ENCODE measurements at regions not wholly inside any gene's neighbourhood (a gene's known extent, or its start where the extent isn't known, plus 50 kb on each side); places are given as distances from the start of the nearest gene placed in this dataset.

DNA sequence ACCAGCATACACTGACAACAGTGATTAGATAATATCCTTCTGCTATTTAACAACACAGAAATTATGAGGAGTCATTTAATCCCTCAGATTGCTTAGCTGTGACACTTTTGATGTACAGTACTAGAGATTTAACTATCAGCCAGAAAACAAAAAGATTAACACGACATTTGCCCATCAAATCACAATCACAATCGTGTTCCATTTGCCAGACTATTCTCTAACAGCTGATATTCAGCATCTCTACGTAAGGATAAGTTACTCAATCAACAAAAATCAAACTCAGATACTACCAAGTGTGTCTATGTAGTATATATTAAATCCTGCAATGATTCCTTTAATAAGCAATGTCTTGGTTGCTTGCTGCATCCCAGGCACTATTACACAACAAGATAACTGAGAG is 558.7 kb upstream of the USP15 start:
- no peak for DNase-seq

DNA sequence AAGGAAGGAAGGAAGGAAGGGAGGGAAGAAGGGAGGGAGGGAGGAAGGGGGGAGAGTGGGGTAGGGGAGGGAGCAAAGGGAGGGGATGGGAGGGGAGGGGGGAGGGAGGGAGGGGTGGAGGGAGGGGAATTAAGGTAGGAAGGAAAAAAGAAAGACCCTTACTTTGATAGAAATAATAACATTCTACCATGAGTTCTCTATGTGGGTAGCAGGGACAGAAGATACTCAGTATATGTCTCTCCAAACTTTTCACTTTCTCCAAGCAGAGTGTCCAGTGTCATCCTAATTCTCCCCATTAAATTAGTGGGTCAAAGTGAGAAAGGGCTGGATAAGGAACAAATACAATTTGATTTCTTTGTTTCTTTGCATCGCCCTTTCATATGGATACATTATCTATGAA is 553.4 kb upstream of the USP15 start:
- DNase-seq = no peak

DNA sequence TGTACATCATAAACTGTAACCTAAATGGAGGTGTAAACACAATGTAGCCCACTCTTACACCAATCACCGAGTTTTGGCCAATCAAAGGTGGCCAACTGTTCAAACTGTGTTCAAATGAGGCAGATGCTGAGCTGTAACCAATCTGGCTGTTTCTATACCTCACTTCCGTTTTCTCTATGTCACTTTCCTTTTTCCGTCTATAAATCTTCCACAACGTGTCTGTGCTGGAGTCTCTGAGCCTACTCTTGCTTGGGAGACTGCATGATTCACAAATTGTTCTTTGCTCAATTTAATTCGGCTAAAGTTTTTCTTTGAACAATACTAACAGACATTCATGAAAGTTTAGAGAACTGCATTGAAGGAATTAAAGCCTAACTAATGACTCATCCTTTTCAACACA is 547.1 kb upstream of the USP15 start:
- DNase-seq = no peak

DNA sequence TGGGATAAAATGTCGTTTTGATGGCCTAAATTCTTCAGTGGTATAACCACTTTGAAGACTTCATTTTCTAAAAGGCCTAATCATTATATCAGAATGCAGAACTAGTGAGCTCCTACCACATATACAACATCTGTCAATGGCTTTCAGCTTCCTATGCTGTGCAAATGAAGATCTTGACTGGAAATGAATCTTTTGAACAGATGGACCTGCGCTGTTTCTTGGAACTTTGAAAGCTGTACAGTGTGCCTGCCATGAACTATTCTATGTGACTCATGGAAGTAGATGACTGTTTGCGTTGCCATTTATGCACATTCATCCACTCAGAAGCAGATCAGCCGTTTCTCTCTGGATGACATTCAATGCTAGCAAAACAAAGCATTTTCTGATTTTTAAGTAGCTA is 542.2 kb upstream of the USP15 start:
- no peak for DNase-seq

DNA sequence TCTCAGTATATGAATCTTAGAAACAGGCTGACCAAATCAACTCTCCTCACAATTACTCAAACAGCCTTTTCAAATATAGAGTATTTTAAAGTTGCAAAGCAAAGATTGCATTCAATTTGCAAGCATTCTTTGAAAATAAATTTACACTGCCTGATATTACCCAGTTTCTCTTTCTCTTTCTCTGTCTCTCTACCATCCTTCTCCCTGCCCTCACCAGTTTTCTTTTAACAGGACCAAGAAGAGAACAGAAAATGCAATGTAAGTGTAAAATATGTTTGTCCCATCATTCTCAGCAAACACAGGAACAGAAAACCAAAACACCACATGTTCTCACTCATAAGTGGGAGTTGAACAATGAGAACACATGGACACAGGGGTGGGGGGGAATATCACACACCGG is 520.3 kb upstream of the USP15 start:
- DNase-seq = peak; percentile 6

DNA sequence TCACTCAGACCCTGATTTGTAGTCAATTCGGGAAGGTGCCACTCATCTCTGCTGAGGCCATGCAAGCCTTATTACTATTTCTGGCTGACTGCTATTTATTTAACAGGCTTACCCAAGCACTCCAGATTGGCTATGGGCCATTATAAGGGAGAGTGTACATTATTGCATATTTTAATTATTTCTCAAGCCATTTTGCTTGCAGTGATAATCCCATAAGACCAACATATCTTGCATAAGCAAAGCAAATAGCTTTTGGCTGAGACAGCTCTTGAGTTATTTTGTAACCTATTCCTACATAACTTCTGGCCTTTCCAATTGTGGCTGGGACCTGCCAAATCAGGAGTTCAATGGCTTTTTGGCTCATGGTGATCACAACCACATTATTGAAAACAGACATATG is 509.6 kb upstream of the USP15 start:
- DNase-seq = no peak

DNA sequence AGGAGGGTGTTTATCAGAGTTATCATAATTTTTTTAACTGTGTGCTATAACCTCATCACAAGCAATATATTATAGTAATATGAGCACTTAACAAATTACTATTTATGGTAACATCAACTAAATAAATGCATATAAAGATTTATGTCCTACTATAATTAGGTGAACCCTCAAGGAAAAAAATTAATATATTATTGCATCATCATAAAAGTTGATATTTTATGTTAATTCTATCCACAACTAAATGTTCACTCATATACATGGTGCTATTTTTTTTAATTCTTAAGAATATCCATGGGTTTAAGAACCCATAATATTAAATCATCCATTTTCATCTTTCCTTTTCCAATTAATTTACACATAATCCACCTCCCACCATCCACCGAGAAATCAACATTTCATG is 506.0 kb upstream of the USP15 start:
- DNase-seq = no peak

DNA sequence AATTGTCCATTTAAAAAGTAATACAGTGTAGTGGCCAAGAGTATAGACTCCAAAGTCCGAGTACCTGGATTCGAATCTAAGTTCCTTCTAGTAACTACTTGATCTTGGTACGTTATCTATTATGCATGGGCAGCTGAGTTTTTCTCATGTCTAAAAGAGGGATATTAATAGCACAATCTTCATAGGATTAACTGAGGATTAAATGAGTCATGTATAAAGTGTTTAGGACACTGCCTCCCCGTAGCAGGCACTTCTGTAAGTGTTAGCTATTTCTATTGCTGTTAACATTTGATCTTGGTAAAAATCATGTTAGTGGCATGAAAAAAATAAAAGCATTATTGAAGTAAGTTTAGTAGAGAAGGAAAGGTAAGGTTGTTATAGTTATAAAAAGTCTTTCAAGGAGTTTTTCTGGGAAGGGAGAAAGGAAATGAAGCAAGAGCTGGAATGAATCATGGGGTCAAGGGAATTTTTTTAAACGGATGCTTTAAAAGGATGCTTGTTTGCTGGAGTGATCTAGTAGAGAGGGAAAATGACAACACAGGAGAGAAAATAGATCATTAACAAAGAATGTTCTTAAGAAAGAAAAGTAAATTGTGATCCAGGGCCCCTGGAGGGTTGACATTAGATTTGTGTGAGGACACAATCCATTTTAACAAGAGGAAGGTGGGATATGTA is 502.2 kb upstream of the USP15 start:
- peak; percentile 40 for DNase-seq

DNA sequence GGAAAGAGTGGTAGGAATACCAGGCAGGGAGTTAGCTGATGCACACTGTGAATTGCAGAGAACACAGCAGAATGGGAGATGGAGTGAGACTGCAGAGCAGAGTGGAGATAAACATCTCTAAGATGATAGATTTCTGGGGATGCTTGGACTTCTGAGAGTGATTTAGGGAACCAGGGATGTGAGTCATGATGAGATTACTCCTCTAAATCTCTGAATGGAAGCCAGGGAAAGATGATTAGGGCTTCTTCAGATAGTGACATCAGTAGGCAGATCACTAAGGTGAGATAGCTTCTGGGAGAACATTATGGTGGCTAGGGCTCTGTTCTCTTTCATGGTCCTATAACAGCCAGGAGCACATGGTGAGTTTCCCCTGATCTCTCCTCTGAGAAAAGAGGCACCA is 501.5 kb upstream of the USP15 start:
- no peak for DNase-seq

DNA sequence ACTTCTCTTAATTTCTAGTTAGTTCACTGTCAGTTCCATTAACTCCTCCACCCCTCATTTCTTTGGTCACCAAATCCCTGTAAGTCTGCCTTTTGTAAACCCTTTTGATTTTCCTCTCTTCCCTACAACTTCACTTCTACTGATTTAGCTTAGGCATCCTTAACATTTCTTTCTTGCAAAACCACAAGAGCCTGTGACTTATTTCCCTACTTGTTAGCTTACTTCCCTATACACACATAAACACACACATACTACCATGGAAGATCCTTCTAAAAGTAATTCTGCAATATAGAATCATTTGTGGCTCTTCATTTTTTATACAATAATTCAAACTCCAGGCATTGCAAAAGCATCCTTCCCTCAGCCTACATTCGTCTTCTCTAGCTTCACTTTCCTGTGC is 494.3 kb upstream of the USP15 start:
- no peak for DNase-seq

DNA sequence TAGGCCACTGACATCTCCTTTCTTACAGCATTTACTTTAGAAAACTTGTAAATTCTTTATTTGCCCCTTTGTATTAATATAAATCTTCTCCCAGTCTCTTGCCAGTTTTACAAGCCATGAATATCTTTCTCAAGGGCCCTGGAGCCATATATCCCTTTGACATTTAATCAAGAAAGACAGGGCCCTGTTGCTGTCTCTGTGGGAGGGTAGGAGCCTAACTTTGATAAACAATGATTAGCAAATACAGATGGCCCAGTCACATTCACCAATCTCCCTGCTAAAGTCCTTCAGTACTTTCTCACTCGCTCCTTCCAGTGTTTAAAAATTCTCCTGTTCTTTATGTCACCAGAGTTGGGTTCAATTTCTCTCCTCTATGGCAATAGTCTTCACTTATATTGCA is 479.8 kb upstream of the USP15 start:
- DNase-seq = no peak

DNA sequence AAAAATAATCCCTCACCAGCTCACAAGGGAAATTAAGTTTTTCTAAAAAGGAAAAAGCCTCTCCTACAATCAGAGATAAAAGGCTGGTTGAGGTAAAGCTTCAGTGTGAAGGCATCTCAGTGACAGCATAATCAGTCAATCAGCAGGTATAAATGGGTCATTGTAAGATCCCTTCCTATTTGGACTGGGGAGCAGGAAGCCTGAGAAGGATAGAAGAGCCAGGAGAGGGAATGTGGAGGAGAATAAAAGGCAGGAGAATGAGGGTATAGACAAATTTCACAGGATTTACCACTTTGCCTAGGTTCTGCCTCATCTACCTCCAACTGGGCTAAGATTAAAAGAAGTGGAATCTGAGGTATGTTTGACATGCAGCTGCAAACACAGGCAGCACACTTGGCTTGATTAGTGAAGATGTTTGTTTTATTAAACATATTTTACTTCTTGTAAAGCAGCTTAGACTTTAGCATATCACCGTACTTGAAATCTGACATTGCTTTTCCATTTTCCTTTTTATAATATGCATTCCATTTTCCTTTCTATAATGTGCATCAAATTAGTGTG is 479.1 kb upstream of the USP15 start:
- DNase-seq = no peak

DNA sequence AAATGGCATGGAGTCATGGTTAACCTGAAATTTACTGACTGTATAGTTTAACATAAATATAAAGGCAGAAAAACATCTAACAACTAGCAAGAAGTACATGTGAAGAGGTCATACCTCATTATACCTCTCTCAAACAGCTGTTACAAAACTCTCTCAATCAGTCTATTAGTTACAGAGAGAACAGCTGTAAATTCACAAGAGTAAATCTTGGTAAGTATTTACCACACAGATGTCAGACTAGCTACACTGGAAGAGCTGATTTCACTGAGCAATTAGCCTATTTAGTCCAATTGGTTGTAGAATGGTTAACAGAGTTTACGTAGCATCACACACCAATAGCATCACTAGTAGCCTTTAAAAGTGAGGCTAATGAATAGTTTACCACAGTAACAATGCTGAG is 463.4 kb upstream of the USP15 start:
- peak; percentile 46 for DNase-seq

DNA sequence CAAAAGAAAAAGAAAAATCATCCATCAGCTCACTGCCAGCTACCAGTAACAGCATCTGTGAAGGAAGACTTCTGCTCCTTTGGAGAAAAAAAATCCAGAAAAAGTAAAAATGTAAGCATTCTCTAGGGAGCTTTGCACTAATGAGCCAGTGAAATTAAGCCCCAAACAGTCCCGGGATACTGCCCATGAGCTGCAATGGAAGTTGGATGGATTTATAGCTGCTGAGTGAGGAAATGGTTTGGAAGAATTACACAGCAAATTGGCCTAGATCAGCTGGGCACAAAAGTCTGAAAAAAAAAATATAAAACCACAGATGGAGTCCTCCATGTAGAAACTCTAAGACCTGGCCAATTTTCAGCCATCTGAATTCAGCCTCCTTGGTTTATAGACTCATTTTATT is 462.9 kb upstream of the USP15 start:
- no peak for DNase-seq

DNA sequence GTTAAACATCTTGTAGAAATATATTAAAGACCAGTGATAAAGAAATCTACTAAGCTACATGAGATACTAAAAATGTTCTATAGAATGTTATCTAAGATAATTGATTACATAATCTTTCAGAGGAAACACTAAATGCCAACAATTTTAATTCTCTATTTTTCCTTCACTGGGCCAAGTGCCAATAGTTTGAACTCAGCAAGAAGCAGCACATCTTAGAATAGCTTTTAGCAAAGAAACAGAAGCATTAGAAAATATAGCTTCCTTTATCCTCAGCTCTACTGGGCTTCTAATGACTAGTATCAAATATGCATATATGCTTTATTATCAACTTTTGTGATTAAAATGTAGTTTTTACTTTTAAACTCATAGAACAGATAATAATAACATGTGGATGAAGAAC is 461.4 kb upstream of the USP15 start:
- DNase-seq = no peak

DNA sequence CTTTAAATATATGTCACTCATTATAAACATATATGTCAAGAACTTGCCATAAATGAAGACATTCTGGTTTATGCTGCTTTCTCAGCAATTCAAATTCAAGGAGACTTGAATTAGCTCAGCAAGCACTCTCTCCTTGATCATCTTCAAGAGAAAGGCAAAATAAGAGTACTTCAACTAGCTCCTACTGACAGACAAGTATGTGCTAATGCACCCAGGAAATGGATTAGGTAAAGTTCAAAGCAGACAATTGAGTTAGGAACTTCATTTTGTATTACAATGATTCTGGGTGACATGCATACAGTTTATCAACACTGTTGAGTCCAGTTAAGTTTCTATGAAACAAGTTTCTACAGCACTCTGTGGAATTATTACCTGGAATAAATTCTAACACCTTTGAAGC is 455.9 kb upstream of the USP15 start:
- no peak for DNase-seq

DNA sequence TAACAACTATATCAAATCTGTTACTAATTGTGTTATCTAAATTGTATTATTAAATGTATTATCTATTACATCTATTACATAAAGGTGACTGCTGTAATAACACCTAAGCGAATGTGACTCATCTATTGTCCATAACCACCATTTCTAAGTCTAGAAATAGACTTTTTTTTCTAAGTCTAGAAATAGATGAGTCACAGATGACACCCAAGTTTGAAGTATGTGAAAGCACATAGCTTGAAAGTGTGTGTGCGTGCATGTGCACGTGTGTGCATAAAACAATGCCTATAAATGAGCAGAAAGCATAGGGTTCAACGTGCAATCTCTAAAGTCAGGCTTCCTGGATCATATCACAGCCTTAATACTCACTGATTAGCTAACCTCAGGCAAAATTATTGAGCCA is 451.3 kb upstream of the USP15 start:
- no peak for DNase-seq

DNA sequence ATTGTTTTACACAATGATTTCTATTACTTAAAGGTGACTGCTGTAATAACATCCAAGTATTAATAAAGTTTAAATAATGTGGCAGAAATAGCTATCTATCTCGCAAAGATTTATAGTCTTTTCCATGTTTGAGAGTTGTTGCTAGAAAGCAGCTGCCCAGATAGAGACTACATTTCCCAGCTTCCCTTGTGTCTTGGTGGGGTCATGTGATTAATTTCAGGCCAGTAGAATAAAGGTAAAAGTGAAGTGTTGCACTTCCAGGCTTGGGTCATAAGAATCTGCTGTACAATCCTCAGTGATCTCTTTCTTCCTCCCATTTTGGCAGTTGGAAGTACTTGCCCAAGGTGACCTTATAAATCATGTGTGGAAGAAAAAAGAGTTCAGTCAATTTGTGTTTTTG is 449.7 kb upstream of the USP15 start:
- DNase-seq = no peak

DNA sequence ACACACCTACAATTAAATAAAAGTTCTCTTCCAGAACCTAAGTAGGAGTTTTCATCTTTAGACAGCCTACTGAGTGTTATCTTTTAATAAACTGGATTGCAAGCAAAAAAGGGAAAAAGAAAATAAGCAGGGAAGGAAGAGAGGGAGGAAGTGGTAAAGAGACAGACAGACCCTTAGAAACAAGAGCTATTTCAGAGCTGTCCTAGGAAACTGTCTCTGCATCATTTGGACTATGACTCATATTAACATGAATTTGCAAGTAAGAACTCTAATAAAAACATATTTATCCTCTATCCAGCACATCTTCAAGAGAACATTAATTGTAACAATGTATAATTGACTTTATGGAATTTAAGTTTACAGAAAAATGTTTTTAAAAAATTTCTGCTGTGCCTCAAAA is 438.8 kb upstream of the USP15 start:
- no peak for DNase-seq

DNA sequence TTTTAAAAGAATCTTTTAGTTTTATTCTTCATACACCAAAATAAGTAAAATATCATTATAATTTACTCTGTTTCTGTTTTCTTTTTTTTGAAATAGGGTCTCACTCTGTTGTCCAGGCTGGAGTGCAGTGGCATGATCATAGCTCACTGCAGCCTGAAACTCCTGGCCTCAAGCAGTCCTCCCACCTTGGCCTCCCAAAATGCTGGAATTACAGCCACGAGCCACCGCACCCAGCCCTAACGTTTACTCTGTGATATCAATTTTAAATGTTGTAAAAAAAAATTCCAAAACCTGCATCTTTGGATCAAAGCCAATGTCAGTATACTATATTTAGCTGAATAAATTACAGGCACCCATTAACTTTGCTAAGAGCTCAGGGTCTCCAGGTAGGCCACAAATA is 437.1 kb upstream of the USP15 start:
- DNase-seq = no peak

DNA sequence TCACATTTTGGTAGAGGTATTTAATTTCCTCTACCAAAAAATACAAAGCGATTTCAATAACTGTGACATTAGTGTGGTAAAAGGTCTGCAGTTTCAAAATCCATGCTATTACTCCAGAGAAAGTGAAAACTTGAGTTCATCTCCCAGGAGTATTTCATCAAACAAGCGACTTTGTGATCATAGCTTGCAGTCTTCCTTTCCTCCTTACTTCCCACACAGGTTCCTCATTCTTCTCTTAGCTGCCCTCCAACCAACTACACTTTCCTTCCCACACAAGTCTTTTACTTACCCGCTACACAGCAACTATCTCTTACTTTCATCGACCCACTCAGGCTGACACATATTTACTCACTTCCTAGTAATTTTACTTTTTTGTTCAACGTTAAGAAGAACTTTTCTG is 413.4 kb upstream of the USP15 start:
- DNase-seq = no peak

DNA sequence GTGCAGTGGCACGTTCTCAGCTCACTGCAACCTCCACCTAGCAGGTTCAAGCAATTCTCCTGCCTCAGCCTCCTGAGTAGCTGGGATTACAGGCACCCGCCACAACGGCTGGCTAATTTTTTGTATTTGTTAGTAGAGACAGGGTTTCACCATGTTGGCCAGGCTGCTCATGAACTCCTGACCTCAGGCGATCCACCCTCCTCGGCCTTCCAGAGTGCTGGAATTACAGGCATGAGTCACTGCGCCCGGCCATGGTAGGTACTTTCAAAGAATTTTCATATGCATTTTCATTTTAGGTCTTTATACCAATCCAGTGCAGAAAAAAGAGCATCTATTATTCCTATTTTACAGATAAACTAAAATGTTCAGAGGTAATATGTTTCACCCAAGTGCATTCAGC is 411.3 kb upstream of the USP15 start:
- DNase-seq = no peak

DNA sequence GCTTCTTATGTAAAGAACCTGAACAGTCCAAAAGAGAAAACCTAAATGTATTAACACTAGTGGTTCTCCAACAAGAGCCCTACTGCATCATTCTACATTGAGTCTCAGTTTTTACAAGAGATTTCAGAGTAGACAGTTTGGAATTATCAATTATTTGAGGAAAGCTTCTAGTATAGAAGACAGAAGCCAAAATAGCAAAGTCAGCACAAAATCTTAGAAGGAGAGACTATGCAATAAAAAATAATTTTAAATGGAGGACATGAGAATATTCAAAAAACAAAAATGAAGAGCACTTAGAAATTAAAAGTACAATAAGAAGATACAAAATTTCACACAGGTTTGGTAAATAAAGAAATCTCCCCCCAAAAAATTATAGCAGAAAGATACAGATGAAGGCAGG is 406.3 kb upstream of the USP15 start:
- DNase-seq = no peak

DNA sequence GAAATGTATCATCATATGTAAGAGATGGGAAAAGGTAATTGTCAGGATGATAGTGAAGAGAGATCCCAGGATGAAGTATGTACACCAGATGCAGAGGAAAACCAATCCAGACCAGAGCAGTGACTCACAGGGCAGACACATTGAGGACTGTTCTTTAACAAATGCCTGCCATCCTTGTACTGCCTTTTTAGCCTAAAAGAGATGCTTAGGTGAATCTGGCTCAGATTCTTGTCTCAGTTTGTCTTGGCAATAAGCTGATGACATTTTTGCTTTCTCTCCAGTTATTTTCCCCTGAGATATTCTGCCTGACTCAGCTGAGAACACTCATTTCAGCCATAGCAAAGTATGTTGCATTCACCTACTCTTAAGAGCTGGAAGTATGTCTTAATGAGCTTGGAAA is 405.3 kb upstream of the USP15 start:
- DNase-seq = no peak

DNA sequence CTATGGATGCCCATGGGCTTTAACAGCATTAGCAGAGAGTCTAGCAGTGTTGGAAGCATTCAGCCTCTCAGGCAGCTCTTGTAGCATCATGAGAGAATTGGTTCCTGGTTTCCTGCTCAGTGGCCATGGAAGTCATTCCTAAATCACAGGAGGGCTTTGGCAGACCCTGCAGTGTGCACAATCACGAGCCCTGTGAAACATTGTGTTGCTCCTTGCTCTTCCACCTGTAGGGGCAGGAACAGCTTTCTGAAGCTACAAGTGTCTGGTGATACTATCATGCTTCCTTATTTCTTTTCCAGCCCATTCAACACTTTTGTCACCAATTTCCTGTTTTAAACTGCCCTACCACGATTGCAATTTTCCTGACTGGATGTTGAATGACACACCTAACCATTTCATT is 402.2 kb upstream of the USP15 start:
- DNase-seq = no peak

DNA sequence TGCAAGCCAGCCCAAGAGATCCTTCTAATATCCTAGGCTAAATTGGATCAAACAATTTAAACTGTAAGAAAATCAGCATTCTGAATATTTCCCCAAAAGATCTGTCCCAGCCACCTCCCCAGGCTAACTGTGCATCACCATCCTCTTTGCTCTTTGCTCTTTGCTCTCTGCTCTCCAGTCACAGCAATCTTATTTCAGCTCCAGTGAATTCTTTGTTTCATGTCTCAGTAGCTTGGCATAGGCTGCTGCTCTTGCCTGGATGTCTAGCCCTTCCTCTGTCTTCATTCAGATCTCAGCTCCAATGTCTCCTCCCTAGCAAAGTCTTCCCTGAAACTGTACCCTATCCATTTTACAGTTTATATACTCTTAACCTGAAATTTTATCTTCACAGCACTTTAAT is 399.8 kb upstream of the USP15 start:
- no peak for DNase-seq
